ENCODE measurements at regions not wholly inside any gene's neighbourhood (a gene's known extent, or its start where the extent isn't known, plus 50 kb on each side); places are given as distances from the start of the nearest gene placed in this dataset.
"Not testable (repeated sequence)": the region's sequence is repeated elsewhere in the genome, so short reads cannot be mapped to it uniquely, and the experiment has no call there.

DNA sequence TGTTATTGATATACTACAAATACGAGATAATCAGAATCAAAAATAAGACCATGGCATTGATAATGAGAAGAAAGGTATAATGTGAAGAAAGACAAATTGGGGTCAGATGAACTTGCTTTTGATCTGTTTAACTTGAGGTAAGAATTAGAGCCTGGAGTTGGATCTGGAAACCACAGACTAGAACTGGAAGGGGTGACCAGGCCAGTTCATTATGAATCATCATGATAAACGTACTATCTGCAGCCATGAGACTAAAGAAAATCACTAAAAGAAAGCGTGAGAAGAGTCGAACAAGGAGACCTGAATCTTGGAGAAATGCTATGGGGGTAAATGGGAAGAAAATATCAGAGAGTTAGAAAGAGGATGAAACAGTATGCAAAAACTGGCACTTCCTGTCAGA is 967.5 kb downstream of the NR2F1-AS1 start:
- no peak overlapping the region for H3K4me2 ChIP-seq (replicated peaks; ENCODE audit: low read depth, low read length, poor library complexity, severe bottlenecking)
- no peaks in the 10 kb centered on the region for H3K4me1 ChIP-seq (ENCODE audit: control insufficient read depth in 2 of 2, insufficient read depth in 2 of 2, low read length in 2 of 2)
- Mint-ChIP-seq H3K27me3 (no peaks in the 10 kb centered on the region), H3K27ac (no peak overlapping the region), H3K4me1 (no peaks in the 10 kb centered on the region), H3K4me3 (no peak overlapping the region), H3K9me3 (ENCODE audit: insufficient read depth) (peaks cover 4% of the 10 kb centered on the region)
- no peak overlapping the region for H3K9ac ChIP-seq (ENCODE audit: low read length)
- no peaks in the 10 kb centered on the region for H4K20me1 ChIP-seq (ENCODE audit: control insufficient read depth, insufficient read depth, low read length, poor library complexity, severe bottlenecking)
- H3K27ac ChIP-seq (ENCODE audit: low read length in 2 of 2), result no peak overlapping the region
- H3K9me3 ChIP-seq (ENCODE audit: control extremely low read depth in 1 of 3, control insufficient read depth in 2 of 3, insufficient read depth in 1 of 3, low read length in 2 of 3), result no peaks in the 10 kb centered on the region
- TF ChIP-seq, protein P1, sequence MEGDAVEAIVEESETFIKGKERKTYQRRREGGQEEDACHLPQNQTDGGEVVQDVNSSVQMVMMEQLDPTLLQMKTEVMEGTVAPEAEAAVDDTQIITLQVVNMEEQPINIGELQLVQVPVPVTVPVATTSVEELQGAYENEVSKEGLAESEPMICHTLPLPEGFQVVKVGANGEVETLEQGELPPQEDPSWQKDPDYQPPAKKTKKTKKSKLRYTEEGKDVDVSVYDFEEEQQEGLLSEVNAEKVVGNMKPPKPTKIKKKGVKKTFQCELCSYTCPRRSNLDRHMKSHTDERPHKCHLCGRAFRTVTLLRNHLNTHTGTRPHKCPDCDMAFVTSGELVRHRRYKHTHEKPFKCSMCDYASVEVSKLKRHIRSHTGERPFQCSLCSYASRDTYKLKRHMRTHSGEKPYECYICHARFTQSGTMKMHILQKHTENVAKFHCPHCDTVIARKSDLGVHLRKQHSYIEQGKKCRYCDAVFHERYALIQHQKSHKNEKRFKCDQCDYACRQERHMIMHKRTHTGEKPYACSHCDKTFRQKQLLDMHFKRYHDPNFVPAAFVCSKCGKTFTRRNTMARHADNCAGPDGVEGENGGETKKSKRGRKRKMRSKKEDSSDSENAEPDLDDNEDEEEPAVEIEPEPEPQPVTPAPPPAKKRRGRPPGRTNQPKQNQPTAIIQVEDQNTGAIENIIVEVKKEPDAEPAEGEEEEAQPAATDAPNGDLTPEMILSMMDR (IDR thresholded peaks at IDR 0.05), result no peak
- TF ChIP-seq EZH2 (IDR thresholded peaks at IDR 0.05; ENCODE audit: borderline replicate concordance, insufficient read depth, low read depth, low read length, poor library complexity, severe bottlenecking), result no peak
- 95% methylated on average over 3 of the region's 4 CpGs for WGBS (ENCODE audit: insufficient coverage)
- intact Hi-C loops (cut with micrococcal nuclease), result no loop called here
- H3K79me2 ChIP-seq (ENCODE audit: control insufficient read depth, insufficient read depth, low read length), result no peaks in the 10 kb centered on the region
- H3K27me3 ChIP-seq (replicated peaks in 1 of 4; ENCODE audit: control extremely low read depth in 1 of 4, control insufficient read depth in 3 of 4, insufficient read depth in 4 of 4, low read length in 3 of 4), result no peaks in the 10 kb centered on the region
- POLR2A ChIA-PET, result no interaction called here
- no peak for ATAC-seq (ENCODE audit: low read depth)
- H2AFZ ChIP-seq (ENCODE audit: insufficient read depth, low read depth, low read length, poor library complexity, severe bottlenecking), result no peak overlapping the region
- DNase-seq, result no peak
- H3K4me3 ChIP-seq (ENCODE audit: control extremely low read depth in 1 of 5, extremely low read depth in 1 of 5, insufficient read depth in 1 of 5, low read depth in 2 of 5, low read length in 4 of 5), result no peak overlapping the region
- CTCF ChIA-PET, result no interaction called here
- H3K36me3 ChIP-seq (replicated peaks in 1 of 2; ENCODE audit: control extremely low read depth in 1 of 2, control insufficient read depth in 1 of 2, extremely low read depth in 1 of 2, insufficient read depth in 2 of 2, low read length in 1 of 2), result no peaks in the 10 kb centered on the region

DNA sequence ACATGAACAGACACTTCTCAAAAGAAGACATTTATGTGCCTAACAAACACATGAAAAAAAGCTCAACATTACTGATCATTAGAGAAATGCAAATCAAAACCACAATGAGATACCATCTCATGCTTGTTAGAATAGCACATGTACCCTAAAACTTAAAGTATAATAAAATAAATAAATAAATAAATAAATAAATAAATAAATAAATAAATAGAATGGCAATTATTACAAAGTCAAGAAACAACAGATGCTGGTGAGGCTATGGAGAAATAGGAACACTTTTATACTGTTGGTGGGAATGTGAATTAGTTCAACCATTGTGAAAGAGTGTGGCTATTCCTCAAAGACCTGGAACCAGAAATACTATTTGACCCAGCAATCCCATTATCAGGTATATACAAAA is 970.6 kb downstream of the NR2F1-AS1 start:
- H3K27me3 ChIP-seq (replicated peaks in 1 of 4; ENCODE audit: control extremely low read depth in 1 of 4, control insufficient read depth in 3 of 4, insufficient read depth in 4 of 4, low read length in 3 of 4); DNase-seq; H3K4me3 Mint-ChIP-seq; intact Hi-C loops (cut with micrococcal nuclease); H4K20me1 ChIP-seq (ENCODE audit: control insufficient read depth, insufficient read depth, low read length, poor library complexity, severe bottlenecking); H3K4me1 Mint-ChIP-seq; H3K79me2 ChIP-seq (ENCODE audit: control insufficient read depth, insufficient read depth, low read length); POLR2A ChIA-PET; H3K27ac ChIP-seq (ENCODE audit: low read length in 2 of 2); ATAC-seq (ENCODE audit: low read depth); H3K9me3 ChIP-seq (ENCODE audit: control extremely low read depth in 1 of 3, control insufficient read depth in 2 of 3, insufficient read depth in 1 of 3, low read length in 2 of 3); H3K27ac Mint-ChIP-seq; H3K9me3 Mint-ChIP-seq (ENCODE audit: insufficient read depth); H2AFZ ChIP-seq (ENCODE audit: insufficient read depth, low read depth, low read length, poor library complexity, severe bottlenecking); CTCF ChIA-PET; H3K36me3 ChIP-seq (replicated peaks in 1 of 2; ENCODE audit: control extremely low read depth in 1 of 2, control insufficient read depth in 1 of 2, extremely low read depth in 1 of 2, insufficient read depth in 2 of 2, low read length in 1 of 2); H3K27me3 Mint-ChIP-seq; H3K4me1 ChIP-seq (ENCODE audit: control insufficient read depth in 2 of 2, insufficient read depth in 2 of 2, low read length in 2 of 2); H3K4me2 ChIP-seq (replicated peaks; ENCODE audit: low read depth, low read length, poor library complexity, severe bottlenecking); H3K9ac ChIP-seq (ENCODE audit: low read length); H3K4me3 ChIP-seq (ENCODE audit: control extremely low read depth in 1 of 5, extremely low read depth in 1 of 5, insufficient read depth in 1 of 5, low read depth in 2 of 5, low read length in 4 of 5): not testable (repeated sequence)

Measured in B cell (primary cell).